ENCODE measurements at regions not wholly inside any gene's neighbourhood (a gene's known extent, or its start where the extent isn't known, plus 50 kb on each side); places are given as distances from the start of the nearest gene placed in this dataset.

DNA sequence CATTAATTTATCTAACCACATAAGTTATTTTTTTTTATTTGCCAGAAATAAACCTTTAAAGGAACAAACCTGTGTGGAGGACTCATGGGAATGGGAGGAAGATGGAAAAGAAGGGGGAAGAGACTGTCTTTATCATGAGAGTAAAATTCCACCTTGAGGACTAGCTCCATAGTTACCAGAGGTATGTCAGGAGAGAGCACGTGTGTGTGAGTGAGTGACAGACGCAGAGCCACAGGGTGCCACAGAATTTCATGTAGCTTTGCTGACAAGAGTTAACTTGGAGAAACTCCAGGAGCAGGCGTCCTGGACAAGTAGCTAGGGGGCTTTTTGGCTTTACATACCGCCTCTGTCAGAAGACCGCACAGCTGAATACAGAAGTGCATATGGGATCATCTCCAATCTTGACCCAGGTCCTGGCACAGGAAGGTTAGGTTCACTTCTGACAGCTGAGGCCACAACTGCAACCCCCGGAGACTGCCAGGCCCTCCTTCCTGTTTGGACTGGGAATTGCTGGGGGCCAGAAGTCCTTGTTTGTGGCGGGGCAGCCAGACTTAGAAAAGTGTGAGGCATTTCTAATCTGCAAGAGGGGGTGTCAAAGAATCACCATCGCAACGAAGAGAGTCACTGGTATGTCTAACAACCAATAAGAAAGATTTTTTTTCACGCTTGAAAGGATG, 197.8 kb upstream of the TPM1 start:
- WGBS, 2 donors, result 79 to 87% methylated on average over 10 of the region's 10 CpGs
- no peak for ATAC-seq

DNA sequence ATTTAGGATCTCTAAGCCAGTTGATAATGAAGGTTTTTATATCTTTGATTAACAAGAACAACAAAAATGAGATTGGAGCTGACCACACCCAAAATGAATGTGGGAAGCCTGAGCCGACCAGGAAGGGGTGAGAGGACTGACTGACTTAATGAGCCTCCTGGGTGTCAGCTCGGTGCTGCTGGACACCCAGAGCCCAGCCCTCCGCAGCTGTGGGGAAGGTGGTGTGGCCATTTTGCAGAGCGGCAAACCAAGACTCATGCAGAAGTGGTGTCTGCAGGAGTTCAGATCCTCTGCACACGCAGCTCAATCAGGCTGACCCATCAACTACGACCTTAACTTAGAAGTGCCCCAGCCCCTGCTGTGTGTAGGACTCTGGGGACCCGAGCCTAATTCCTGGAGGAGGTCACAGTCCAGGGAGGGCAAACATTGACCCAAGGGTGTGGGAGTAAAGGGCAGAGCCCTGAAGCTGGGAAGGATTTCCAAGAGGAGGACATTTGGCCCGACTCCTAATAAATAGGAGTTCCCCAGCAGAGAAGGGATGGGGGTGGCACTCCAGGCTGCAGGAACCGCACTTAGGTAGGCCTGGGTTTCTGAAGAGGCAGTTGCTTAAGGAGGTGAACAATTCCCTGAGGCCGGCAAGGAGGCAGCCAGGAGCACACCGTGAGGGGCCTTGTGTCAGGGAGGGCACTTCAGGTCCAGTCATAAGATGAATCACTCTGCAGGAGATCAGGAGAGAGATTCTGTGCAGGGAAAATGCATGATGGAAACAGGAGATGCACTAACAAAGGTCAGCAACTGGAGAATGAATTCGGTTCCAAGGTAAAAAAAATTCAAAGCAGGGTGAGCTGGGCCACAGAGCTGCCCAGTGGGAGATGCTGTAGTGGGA, 197.1 kb upstream of the TPM1 start:
- DNase-seq (no peak), ATAC-seq (no peak)
- H3K9me3 ChIP-seq, result no peaks in the 10 kb centered on the region
- H3K27ac ChIP-seq, result no peak overlapping the region
- H3K27me3 ChIP-seq, result no peaks in the 10 kb centered on the region
- no peak overlapping the region for H3K4me3 ChIP-seq
- intact Hi-C loops (cut with DNase I), result no loop called here
- no peaks in the 10 kb centered on the region for H3K36me3 ChIP-seq (replicated peaks in 1 of 2; ENCODE audit: insufficient read depth in 1 of 2, low read depth in 2 of 2)
- TF ChIP-seq, protein P1, sequence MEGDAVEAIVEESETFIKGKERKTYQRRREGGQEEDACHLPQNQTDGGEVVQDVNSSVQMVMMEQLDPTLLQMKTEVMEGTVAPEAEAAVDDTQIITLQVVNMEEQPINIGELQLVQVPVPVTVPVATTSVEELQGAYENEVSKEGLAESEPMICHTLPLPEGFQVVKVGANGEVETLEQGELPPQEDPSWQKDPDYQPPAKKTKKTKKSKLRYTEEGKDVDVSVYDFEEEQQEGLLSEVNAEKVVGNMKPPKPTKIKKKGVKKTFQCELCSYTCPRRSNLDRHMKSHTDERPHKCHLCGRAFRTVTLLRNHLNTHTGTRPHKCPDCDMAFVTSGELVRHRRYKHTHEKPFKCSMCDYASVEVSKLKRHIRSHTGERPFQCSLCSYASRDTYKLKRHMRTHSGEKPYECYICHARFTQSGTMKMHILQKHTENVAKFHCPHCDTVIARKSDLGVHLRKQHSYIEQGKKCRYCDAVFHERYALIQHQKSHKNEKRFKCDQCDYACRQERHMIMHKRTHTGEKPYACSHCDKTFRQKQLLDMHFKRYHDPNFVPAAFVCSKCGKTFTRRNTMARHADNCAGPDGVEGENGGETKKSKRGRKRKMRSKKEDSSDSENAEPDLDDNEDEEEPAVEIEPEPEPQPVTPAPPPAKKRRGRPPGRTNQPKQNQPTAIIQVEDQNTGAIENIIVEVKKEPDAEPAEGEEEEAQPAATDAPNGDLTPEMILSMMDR (IDR thresholded peaks at IDR 0.05), result no peak
- TF ChIP-seq POLR2A (IDR thresholded peaks at IDR 0.05), result no peak
- 61 to 65% methylated on average over 11 to 12 of the region's 12 CpGs for WGBS, 2 donors
- H3K4me1 ChIP-seq, result peaks cover 51% of the 10 kb centered on the region

More for the DNA sequence above, 197.8 kb upstream of the TPM1 start:
- intact Hi-C loops (cut with DNase I), result no loop called here
- TF ChIP-seq, protein P1 (IDR thresholded peaks at IDR 0.05), result no peak
- no peak for TF ChIP-seq POLR2A (IDR thresholded peaks at IDR 0.05)
- Histone ChIP-seq H3K36me3 (replicated peaks in 1 of 2; ENCODE audit: insufficient read depth in 1 of 2, low read depth in 2 of 2) (no peaks in the 10 kb centered on the region), H3K27me3 (no peaks in the 10 kb centered on the region), H3K27ac (no peak overlapping the region), H3K4me1 (peaks cover 43% of the 10 kb centered on the region), H3K4me3 (no peak overlapping the region), H3K9me3 (no peaks in the 10 kb centered on the region)
- no peak for DNase-seq

DNA sequence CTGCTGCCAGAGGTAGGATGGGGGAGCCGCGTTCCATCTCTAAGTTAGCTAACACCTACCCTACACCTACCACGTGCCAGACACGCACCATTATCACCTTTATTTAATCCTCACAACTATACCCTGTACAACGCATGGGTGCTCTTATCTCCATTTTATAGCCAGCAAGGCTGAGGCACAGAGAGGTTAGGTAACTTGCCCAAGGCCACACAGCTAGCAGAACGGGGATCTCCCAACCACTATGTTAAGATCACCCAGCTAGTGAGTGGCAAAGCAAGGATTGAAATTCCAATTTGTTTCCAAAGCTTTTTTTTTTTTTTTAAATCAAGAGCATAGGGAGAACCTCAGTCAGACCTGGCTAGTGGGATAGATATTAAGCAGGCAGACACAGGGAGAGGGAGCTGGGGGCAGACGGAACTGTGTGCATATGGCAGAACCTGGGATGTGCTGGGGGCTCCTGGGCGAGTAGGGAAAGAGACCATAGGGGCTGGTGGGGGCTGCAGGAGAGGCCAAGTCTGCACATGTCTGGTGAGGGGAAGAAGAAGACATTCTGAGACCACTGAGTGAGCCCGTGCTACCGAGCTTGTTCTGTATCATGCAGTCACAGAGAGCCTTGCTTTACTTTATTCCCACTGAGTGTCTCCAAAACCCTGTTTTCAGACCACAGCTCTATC, 196.3 kb upstream of the TPM1 start:
- 88 to 89% methylated on average over 10 of the region's 10 CpGs for WGBS, 2 donors
- H3K27ac ChIP-seq, result no peak overlapping the region
- H3K4me1 ChIP-seq, result peaks cover 57% of the 10 kb centered on the region
- no peaks in the 10 kb centered on the region for H3K9me3 ChIP-seq
- no peak overlapping the region for H3K4me3 ChIP-seq
- ATAC-seq (no peak), DNase-seq (no peak)
- intact Hi-C loops (cut with DNase I), result no loop called here
- no peaks in the 10 kb centered on the region for H3K36me3 ChIP-seq (replicated peaks in 1 of 2; ENCODE audit: insufficient read depth in 1 of 2, low read depth in 2 of 2)
- H3K27me3 ChIP-seq, result no peaks in the 10 kb centered on the region
- TF ChIP-seq POLR2A (IDR thresholded peaks at IDR 0.05), result no peak
- TF ChIP-seq, protein P1 (IDR thresholded peaks at IDR 0.05), result no peak

DNA sequence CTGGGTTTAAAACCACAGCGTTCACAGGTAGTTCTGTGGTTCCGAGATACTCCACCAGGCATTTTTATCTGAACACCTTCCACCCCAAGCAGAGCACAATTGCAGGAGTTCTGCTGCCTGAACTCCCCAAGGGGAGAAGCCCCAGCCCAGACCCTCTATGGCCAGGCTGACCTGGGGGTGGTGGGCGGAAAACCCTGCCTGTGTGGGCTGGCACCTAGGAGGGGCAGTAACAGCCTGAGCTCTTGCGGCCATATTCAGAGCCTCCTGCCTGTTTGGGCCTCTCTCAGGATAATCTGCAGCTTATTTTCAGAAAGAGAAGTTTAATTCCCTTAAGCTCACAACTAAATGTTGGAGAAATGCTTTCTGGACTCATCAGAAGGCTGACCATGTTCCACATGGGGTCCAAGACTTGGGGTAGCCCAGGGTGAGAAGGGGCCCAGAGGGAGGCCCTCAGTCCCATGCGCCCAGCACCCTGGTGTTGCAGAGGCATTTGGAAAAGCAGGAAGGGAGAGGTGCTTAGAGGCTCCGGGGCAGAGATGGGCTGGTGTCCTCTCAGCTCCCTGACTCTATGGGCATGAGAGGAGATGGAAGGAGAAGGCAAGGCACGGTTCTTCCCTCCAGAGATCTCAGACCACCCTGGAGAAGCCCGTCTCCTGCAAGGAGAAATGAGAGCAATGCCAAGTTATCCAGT, 195.6 kb upstream of the TPM1 start:
- H3K4me3 ChIP-seq, result no peak overlapping the region
- intact Hi-C loops (cut with DNase I), result no loop called here
- H3K27me3 ChIP-seq, result no peaks in the 10 kb centered on the region
- ATAC-seq (no peak), DNase-seq (no peak)
- TF ChIP-seq POLR2A (IDR thresholded peaks at IDR 0.05), result no peak
- TF ChIP-seq, protein P1 (IDR thresholded peaks at IDR 0.05), result no peak
- no peaks in the 10 kb centered on the region for H3K36me3 ChIP-seq (replicated peaks in 1 of 2; ENCODE audit: insufficient read depth in 1 of 2, low read depth in 2 of 2)
- no peak overlapping the region for H3K27ac ChIP-seq
- WGBS, 2 donors, result 93 to 97% methylated on average over 8 of the region's 8 CpGs
- peaks cover 50% of the 10 kb centered on the region for H3K4me1 ChIP-seq
- no peaks in the 10 kb centered on the region for H3K9me3 ChIP-seq

Data from body of pancreas (tissue), 4 donors.